SU-DHL-6 (cell line): ENCODE measurements at regions not wholly inside any gene's neighbourhood (a gene's known extent, or its start where the extent isn't known, plus 50 kb on each side); places are given as distances from the start of the nearest gene placed in this dataset.

Experiments used
- H2AFZ ChIP-seq: fragments of 200-600 bp; sonication (generic); 2 replicates; pipeline ENCODE4 v1.6.1; 2014; ENCODE audit warnings: low read depth, mild to moderate bottlenecking, moderate library complexity, mixed read lengths, antibody characterized with exemption, low read length; ENCODE audit not compliant: severe bottlenecking
- H3F3A ChIP-seq: fragments of 200-600 bp; shearing (Covaris generic); 2 replicates; pipeline ENCODE4 v1.6.0; 2016; ENCODE audit warnings: antibody characterized with exemption, mild to moderate bottlenecking; ENCODE audit not compliant: insufficient read depth
- H3K27ac ChIP-seq: fragments of 200-600 bp; sonication (generic); 2 replicates; pipeline ENCODE4 v1.5.1; 2016; ENCODE audit warnings: low read depth, mild to moderate bottlenecking, low read length, moderate library complexity, mixed read lengths
- H3K27me3 ChIP-seq: fragments of 200-600 bp; sonication (generic), shearing (Covaris generic); 2 replicates; pipeline ENCODE4 v1.6.0; 2014; ENCODE audit warnings: mild to moderate bottlenecking, low read length
- H3K36me3 ChIP-seq: fragments of 200-600 bp; sonication (generic); 2 replicates; pipeline ENCODE4 v1.6.1; 2014; ENCODE audit warnings: mild to moderate bottlenecking, low read length, mixed read lengths
- H3K4me2 ChIP-seq: fragments of 300-600, 200-600 bp; shearing (Covaris generic), sonication (generic); 2 replicates; pipeline ENCODE4 v1.6.0; 2014; ENCODE audit warnings: low read length, low read depth, mild to moderate bottlenecking; ENCODE audit not compliant: poor library complexity, severe bottlenecking
- H3K4me3 ChIP-seq: fragments of 200-600 bp; sonication (generic); 2 replicates; pipeline ENCODE4 v1.5.1; 2014; ENCODE audit warnings: antibody characterized with exemption, low read length, mild to moderate bottlenecking, mixed read lengths; ENCODE audit not compliant: insufficient read depth, poor library complexity, severe bottlenecking
- H3K79me2 ChIP-seq: fragments of 200-600 bp; sonication (generic); 2 replicates; pipeline ENCODE4 v1.6.1; 2014; ENCODE audit warnings: mild to moderate bottlenecking, low read length, moderate library complexity; ENCODE audit not compliant: insufficient read depth
- H3K9ac ChIP-seq: fragments of 200-600 bp; sonication (generic); 2 replicates; pipeline ENCODE4 v1.7.0; 2014; ENCODE audit warnings: mild to moderate bottlenecking, low read length
- H3K9me2 ChIP-seq: fragments of 200-600 bp; sonication (generic); replicated peaks from 2 replicates; pipeline ENCODE4 v1.6.1; 2014; ENCODE audit warnings: low read length; ENCODE audit not compliant: insufficient read depth
- H3K9me3 ChIP-seq: fragments of 200-600 bp; sonication (generic); 2 replicates; pipeline ENCODE4 v1.6.1; 2014; ENCODE audit warnings: low read length, mixed read lengths; ENCODE audit not compliant: insufficient read depth
- H4K20me1 ChIP-seq: fragments of 200-600 bp; sonication (generic); 2 replicates; pipeline ENCODE4 v1.6.1; 2014; ENCODE audit warnings: low read depth, mild to moderate bottlenecking, antibody characterized with exemption, low read length, moderate library complexity, mixed read lengths
- EZH2phosphoT487 ChIP-seq: fragments of 200-600 bp; sonication (generic), shearing (Covaris generic); conservative IDR thresholded peaks from 2 replicates; pipeline ENCODE4 v1.6.1; 2018; ENCODE audit warnings: mild to moderate bottlenecking, antibody characterized with exemption, low read length, moderate library complexity, mixed read lengths
- TF ChIP-seq, protein P1 (sequence below): fragments of 200-600 bp; sonication (generic); IDR thresholded peaks from one replicate; pipeline ENCODE4 v1.5.1; 2017; ENCODE audit warnings: antibody characterized with exemption, mild to moderate bottlenecking, low read length, moderate library complexity; ENCODE audit not compliant: insufficient read depth, poor library complexity, severe bottlenecking

DNA sequence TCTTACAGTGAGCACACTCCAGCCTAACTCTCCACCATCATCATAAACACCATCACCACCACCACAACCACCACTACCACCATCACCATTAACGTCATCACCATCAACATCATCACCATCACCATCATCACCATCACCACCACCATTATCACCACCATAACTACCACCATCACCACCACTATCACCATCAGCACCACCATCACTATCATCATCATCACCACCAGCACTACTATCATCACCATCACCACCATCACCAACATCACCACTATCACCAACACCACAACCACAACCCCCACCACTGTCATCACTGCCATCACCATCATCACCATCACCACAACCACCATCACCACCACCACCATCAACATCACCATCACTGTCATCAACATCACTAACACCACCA lies 279.0 kb upstream of the TCERG1L start:
- TF ChIP-seq, protein P1, sequence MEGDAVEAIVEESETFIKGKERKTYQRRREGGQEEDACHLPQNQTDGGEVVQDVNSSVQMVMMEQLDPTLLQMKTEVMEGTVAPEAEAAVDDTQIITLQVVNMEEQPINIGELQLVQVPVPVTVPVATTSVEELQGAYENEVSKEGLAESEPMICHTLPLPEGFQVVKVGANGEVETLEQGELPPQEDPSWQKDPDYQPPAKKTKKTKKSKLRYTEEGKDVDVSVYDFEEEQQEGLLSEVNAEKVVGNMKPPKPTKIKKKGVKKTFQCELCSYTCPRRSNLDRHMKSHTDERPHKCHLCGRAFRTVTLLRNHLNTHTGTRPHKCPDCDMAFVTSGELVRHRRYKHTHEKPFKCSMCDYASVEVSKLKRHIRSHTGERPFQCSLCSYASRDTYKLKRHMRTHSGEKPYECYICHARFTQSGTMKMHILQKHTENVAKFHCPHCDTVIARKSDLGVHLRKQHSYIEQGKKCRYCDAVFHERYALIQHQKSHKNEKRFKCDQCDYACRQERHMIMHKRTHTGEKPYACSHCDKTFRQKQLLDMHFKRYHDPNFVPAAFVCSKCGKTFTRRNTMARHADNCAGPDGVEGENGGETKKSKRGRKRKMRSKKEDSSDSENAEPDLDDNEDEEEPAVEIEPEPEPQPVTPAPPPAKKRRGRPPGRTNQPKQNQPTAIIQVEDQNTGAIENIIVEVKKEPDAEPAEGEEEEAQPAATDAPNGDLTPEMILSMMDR = no peak
- no peaks in the 10 kb centered on the region for H3K9me3 ChIP-seq
- no peaks in the 10 kb centered on the region for H3K36me3 ChIP-seq
- no peaks in the 10 kb centered on the region for H3K79me2 ChIP-seq
- H3F3A ChIP-seq = no peaks in the 10 kb centered on the region
- H2AFZ ChIP-seq = no peak overlapping the region
- no peak overlapping the region for H3K9ac ChIP-seq
- H3K4me2 ChIP-seq = no peak overlapping the region
- no peaks in the 10 kb centered on the region for H3K9me2 ChIP-seq
- H4K20me1 ChIP-seq = no peaks in the 10 kb centered on the region
- no peak overlapping the region for H3K4me3 ChIP-seq
- no peaks in the 10 kb centered on the region for H3K27me3 ChIP-seq
- no peak overlapping the region for H3K27ac ChIP-seq

DNA sequence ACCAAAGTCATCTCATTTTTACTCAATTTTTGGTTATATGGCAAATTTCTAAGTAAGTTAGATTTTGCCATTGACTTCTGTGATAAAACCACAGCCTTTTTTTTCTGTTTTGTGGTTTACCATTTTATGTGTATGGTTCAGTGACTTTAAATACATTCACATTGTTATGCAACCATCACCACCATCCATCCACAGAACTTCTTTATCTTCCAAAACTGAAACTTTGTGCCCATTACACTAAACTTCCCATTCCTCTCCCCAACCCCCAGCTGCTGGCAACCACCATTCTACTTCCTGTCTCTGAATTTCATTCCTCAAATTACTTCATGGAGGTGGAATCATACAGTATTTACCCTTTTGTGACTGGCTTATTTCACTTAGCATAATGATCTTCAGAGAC lies 280.4 kb upstream of the TCERG1L start:
- TF ChIP-seq EZH2phosphoT487 = no peak
- TF ChIP-seq, protein P1 = no peak
- no peaks in the 10 kb centered on the region for H3K9me3 ChIP-seq
- H3K9me2 ChIP-seq = no peaks in the 10 kb centered on the region
- no peak overlapping the region for H2AFZ ChIP-seq
- no peak overlapping the region for H3K9ac ChIP-seq
- no peak overlapping the region for H3K27ac ChIP-seq
- H4K20me1 ChIP-seq = no peaks in the 10 kb centered on the region
- H3K36me3 ChIP-seq = no peaks in the 10 kb centered on the region
- no peaks in the 10 kb centered on the region for H3K27me3 ChIP-seq
- H3K4me2 ChIP-seq = no peak overlapping the region
- no peaks in the 10 kb centered on the region for H3K79me2 ChIP-seq
- no peak overlapping the region for H3K4me3 ChIP-seq
- H3F3A ChIP-seq = no peaks in the 10 kb centered on the region

DNA sequence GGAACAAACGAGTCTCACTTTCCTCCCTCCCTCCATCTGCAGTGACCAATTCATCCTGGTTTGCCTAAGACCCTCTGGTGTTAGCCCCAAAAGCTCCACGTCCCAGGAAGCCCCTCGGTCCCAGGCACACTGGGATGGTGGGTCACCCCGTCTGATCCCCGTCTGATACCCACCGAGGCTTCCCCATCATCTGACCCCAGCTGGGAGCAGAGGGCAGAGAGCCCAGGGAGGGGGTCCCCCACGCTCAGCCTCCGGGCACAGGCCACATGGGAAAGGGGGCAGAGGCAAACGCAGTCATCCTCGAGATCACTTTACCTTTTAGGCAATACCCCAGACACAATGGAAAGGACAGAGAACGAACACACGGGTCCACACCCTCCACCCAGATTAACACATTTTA lies 291.6 kb upstream of the PPP2R2D start:
- no peaks in the 10 kb centered on the region; the same call in 1 of the 2 replicates for H3K27me3 ChIP-seq
- H3K9ac ChIP-seq = no peak overlapping the region
- TF ChIP-seq, protein P1 = no peak
- TF ChIP-seq EZH2phosphoT487 = no peak
- H3K27ac ChIP-seq = no peak overlapping the region
- H4K20me1 ChIP-seq = no peaks in the 10 kb centered on the region
- H3K9me3 ChIP-seq = no peaks in the 10 kb centered on the region
- H3K4me2 ChIP-seq = no peak overlapping the region
- no peaks in the 10 kb centered on the region for H3K9me2 ChIP-seq
- no peak overlapping the region for H2AFZ ChIP-seq
- no peaks in the 10 kb centered on the region for H3K36me3 ChIP-seq
- no peaks in the 10 kb centered on the region for H3K79me2 ChIP-seq
- no peaks in the 10 kb centered on the region for H3F3A ChIP-seq
- H3K4me3 ChIP-seq = no peak overlapping the region

DNA sequence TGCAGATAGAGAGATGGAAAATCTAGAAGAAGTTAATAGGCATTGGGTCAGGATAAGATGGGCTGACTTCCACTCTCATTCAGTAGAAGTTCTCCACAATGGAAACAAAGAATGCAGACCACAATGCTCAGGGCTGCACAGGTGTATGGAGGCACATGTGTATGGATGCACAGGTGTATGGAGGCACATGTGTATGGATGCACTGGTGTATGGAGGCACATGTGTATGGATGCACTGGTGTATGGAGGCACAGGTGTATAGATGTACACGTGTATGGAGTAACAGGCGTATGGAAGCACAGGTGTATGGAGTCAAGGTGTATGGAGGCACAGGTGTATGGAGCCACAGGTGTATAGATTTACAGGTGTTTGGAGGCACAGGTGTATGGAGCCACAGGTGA lies 285.7 kb upstream of the PPP2R2D start:
- Histone ChIP-seq H3K9ac (no peak overlapping the region), H2AFZ (no peak overlapping the region), H3K79me2 (no peaks in the 10 kb centered on the region), H3K36me3 (no peaks in the 10 kb centered on the region), H3K27me3 (no peaks in the 10 kb centered on the region), H4K20me1 (no peaks in the 10 kb centered on the region), H3K9me3 (no peaks in the 10 kb centered on the region), H3F3A (no peaks in the 10 kb centered on the region), H3K4me2 (no peak overlapping the region), H3K9me2 (no peaks in the 10 kb centered on the region), H3K27ac (no peak overlapping the region), H3K4me3 (no peak overlapping the region)
- TF ChIP-seq EZH2phosphoT487 = no peak
- TF ChIP-seq, protein P1 = no peak
